CD4-positive, alpha-beta T cell treated with Interleukin-10 for 1 hour (primary cell): ENCODE measurements at regions not wholly inside any gene's neighbourhood (a gene's known extent, or its start where the extent isn't known, plus 50 kb on each side); places are given as distances from the start of the nearest gene placed in this dataset.
"Not testable (repeated sequence)": the region's sequence is repeated elsewhere in the genome, so short reads cannot be mapped to it uniquely, and the experiment has no call there.

Experiments used
- DNase-seq: peaks from one replicate; pipeline ENCODE4 v3.0.0-alpha.2; 2020

DNA sequence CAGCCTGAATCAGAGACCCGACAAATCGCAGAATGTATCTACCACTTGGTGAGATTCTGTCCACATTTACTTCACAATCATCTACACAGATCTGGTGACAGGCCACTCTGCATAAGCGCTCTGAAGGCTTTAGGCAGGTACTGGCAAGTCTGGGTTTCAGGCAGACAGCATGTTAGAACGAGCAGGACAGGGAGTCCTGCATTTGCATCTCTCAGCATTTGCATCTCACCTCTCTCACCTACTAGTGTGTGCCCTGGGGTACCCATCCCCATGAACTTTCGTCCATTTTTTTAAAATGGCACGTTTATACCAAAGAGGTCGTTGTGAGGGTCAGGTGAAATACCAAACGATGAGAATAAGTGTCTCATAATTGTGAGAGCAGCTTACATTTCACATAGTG, 108.2 kb downstream of the SPATA31A1 start:
- not testable (repeated sequence) for DNase-seq

DNA sequence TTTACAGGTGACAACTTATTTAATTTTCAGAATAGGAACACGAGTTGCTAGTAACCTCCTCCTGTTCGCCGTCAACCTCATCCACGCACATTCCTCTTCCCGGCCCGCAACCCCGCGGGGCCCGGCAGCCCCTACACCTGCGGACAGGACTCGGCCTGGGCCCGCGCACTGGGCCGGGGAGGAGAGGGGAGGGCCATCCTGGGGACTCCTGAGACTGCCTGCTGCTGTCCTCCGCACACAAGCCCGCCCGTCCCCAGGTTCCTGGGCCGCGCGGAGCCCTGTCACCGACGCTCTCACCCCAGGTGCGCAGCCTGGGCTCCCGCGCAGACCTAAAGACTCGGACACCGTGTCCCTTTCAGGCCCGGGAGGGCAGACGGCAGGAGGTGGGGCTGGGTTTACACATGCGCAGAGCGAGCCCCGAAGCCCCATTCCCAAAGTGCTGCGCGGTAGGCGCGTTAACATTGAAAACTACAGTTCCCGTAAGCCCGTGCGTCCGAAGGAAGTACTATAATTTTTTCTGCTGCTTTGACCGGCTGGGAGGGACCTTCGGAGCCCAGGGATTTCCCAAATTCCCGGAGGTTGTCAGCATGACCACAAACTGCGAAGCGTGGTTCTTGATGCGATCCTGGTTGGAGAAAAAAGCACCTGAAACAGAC, 108.8 kb downstream of the SPATA31A1 start:
- DNase-seq, result peak; percentile 85

DNA sequence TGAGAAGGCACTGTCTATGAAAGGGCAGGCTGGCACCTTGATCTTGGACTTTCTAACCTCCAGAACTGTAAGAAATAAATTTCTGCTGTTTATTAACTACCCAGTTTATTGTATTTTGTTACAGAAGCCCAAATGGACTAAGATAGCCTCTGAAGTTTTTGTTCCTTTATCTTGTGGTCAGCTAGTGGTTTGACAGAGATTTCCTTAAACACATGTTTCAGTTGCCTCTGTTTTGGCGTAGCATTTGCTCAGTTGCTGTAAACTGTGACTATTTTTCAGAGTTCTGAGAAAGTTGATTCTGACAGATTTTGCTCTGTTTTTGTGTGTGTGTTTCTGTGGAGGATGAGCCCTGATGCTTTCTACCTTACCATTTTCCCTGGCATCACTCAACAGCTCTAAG, 119.0 kb downstream of the SPATA31A1 start:
- not testable (repeated sequence) for DNase-seq

DNA sequence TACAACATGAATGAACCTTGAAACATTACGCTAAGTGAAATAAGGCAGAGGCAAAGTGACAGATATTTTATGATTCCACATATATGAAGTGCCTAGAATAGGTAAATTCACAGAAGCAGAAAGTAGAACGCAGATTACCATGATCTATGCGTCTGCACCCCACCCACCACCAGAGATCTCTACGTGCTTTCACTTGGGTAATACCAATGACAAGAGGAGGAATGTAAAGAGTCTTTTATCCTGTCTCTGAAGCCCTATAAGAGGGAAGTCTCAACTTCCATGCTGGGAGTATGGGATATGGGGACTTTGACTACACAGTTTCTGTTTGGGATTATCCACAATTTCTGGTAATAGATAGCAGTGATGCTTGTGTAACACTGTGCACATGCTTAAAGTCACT, 127.6 kb downstream of the SPATA31A1 start:
- DNase-seq, result not testable (repeated sequence)

DNA sequence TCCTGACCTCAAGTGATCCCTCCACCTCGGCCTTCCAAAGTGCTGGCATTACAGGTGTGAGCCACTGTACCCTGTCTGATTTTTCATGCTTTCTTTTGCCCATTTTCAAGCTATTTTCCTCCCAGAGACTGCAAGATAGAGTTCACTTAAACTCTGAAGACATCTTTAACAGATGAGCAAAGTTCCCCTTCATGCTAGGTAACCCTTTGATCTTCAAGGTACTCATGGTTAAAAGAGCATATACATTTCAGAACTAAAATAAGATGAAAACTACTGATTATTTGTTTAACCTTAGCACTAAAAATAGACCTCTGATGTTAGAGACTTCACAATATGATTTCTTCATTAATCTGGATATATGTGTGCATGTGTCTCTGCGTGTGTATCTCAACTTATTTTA, 128.4 kb downstream of the SPATA31A1 start:
- DNase-seq, result not testable (repeated sequence)

DNA sequence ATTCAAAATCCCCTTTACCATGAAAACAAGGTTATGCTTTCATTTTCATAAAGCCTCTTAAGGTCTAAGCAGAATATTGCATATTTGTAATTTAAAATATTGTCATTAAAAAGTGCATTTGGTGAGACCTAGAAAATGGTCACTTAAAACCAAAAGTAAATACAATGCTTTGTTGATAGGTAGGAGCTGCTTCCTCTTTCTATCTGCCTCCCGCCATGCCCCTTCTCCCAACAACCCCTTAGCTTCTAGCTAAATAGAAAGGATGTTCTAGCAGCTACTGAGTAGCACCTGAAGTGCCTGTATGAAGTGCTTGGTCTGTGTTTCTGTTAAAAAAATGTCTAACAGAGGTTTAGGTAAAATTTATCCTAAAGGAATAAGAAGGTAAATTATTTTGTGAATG, 128.8 kb downstream of the SPATA31A1 start:
- not testable (repeated sequence) for DNase-seq

DNA sequence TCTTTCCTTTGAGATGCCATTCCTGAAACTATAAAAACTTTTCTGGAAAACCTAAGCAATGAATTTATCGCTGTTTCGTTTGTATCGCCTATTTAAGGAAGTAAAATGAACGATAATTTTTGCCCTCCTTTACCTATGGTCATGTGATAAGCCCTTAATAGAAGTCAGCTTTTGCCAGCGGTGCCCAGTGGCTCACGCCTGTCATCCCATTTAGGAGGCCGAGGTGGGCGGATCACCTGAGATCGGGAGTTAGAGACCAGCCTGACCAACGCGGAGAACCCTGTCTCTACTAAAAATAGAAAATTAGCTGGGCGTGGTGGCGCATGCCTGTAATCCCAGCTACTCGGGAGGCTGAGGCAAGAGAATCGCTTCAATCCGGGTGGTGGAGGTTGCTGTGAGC, 132.0 kb downstream of the SPATA31A1 start:
- DNase-seq, result not testable (repeated sequence)

DNA sequence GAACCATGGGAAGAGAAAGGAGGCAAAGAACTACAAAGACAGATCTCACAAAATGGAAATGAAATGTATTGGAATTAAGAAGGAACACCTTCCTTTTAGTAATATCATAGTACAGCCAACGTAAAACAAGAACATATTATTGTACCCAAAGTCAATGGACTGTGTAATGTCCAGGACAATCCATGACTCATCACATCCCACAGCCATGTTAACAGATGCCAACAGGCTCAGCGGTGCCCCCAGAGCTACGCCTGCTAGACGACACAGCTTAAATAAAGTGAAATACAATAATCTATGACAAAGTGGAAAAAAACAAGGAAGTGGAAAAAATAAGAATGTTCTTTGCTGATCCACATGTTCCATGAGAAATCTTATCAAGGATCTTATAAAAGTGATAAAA, 140.8 kb downstream of the SPATA31A1 start:
- not testable (repeated sequence) for DNase-seq

DNA sequence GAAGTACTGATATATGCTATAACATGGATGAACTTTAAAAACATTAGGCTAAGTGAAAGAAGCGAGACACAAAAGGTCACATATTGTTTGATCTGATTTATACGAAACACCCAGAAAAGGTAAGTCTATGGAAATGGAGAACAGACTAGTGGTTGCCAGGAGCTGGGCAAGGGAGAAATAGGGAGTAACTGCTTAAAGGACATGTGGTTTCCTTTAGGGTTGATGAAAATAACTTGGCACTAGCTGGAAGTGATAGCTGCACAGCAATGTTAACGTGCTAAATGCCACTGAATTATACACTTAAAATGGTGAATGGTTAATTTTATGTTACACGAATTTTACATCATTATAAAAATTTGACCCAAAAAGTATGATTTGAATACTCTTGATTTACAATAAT, 147.7 kb downstream of the SPATA31A1 start:
- DNase-seq, result not testable (repeated sequence)

DNA sequence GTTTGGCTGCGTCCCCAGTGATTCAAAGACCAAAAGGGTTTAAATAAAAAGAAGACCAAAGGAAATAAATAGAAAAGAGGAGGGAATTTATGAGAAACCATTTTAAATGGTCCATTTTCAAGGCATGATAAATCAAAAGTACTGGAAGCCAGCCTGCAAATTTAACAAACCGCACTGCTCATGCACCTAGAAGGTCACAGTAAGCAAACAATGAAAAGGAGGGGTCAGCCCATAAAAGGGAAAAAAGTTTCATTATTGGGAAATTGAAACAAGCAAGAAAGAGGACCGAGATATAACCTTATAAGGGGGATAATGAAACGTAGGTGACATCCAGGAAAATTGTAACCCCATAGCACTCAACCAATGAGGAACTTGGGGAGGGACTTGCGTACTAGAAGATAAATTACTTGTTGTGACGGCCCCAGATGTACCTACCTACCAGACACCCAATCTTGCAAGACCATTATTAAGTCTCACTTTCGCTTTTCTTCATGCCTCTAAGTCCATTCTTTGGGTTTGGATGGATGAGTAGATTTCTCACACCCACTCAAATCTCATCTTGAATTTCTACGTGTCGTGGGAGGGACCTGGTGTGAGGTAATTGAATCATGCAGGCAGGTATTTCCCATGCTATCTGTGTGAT, 172.0 kb downstream of the SPATA31A1 start:
- not testable (repeated sequence) for DNase-seq

DNA sequence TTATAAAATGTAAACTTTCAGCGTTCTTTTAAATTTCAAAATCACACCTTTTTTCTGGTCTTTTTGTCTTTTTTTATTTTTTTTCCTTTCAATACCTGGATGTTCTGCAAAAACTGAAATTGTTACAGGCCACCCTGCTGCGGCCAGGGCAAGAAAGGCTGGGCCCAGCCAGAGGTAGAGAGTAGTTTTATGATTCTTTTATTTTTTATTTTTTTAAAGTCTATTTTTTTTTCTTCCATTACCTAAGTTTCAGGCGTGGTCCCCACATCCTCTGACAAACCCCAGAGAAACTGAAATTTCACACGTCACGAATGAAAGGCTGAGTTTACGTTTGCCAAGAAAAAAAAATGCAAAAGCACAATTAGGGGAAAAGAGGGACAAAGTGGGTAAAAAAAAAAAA, 177.1 kb downstream of the SPATA31A1 start:
- not testable (repeated sequence) for DNase-seq

DNA sequence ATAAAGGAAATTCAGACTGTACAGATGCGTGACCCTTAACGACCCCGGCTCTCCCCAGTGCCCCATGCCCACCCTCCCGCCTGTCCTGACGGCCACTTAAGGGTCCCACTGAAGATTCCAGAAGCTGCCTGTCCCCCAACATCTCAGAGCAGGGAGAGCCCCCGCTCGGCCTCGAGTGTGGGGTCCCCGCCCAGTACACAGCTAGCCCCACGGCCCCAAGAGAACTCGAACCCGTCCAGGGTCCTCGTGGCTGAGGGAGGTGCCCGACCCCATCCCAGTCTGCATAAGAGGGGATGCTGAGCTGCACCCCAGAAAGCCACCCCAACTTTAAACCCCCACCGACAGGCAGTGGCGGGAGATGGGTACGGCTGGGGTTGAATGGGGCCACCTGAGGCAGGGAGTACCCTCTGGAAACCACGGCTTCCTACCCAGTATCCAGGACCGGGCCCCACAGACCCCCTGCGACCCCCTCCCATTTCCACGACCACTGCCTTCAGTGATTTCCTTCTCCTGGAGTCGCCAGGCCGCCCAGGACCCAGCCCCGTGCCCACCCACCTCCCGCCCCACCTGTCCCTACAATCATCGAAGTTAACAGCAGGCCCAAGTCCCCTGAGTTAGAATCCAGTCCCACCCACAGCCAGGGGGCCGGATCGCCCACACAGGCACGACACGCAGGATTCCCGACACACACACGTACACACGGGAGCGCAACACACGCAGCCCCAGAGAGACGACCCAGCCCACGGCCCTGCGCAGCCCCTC, 177.7 kb downstream of the SPATA31A1 start:
- DNase-seq, result not testable (repeated sequence)

DNA sequence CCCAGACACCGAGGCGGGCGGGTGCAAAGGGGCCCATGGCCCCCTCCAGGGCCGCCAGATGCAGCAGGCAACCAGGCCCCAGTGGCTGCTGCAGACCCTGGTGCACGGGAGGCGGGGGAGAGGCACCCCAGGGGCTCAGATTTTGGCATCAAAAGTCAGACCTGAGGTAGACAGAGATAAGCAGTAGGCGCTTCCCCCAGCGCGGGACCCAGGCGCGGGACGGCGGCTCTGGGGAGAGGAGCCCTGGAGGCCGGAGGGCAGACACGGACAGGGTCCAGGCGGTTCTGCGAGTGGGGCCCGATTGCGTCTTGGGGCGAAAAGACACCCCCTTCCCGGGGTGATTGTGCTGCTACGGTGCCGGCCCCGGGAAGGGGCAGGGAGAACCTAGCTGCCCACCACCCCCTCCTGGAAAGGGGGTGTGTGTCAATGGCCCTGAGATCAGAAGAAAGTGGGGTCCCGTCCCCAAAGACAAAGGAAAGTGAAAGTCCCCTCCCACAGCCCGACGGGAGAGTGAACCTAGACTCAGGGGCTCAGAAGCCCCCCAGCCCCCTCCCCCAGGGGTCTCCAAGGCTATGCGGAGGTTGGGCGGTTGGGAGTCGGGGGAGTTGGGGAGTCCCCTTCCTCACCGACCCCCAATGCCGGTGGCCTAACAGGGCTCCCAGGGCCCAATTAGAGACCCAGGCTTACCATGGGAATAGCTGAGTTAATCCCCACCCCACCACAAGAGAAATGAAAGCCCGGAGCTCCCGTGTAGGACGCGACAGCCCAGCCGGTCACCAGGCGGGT, 178.5 kb downstream of the SPATA31A1 start:
- DNase-seq, result not testable (repeated sequence)

DNA sequence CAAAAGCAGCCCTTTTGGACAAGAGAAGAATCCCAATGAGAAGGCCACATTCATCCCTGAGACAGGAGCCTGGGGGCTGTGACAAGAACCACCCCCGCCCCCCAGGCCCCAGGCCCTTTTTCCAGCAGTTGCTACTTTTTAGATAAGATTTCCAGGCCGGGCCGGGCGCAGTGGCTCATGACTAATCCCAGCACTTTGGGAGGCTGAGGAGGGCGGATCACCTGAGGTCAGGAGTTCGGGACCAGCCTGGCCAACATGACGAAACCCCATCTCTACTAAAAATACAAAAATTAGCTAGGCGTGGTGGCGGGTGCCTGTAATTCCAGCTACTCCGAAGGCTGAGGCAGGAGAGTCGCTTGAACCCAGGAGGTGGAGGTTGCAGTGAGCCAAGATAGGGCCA, 179.4 kb downstream of the SPATA31A1 start:
- not testable (repeated sequence) for DNase-seq

DNA sequence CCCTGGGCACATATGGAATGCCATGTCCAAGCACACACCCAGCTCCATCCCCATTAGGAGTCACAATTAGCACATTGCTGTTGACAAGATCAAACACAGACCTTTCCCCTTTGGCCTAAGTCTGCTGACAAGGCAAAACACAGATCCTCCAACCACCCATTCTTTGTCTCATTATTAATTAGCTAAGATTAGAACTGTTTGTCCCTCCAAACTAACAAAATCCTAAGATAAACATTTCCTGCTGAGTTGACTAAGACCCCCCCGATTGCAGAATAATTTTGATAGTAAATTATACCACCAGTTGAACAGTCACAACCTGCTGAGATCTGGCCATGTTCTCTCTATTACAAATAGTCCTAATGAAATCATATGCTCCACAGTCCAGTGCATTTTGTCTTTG, 186.7 kb downstream of the SPATA31A1 start:
- not testable (repeated sequence) for DNase-seq

DNA sequence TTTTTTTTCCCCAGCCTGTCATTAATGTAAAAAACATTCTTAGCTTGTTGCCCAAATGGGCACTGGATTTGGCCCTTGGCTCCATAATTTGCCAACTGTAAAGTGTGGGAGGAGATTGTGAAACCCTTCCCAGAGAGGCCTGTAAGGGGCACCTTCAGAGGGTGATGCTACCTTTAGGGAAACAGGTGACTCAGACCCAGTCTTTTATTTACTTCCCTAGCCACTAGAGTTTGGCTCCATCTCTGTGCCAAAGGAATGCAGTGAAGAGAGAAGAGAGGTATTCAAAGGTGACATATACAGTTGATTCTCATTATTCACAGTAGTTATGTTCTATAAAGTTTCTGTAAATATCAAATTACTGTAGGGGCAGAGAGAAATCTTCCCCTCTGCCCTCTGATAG, 189.6 kb downstream of the SPATA31A1 start:
- not testable (repeated sequence) for DNase-seq

DNA sequence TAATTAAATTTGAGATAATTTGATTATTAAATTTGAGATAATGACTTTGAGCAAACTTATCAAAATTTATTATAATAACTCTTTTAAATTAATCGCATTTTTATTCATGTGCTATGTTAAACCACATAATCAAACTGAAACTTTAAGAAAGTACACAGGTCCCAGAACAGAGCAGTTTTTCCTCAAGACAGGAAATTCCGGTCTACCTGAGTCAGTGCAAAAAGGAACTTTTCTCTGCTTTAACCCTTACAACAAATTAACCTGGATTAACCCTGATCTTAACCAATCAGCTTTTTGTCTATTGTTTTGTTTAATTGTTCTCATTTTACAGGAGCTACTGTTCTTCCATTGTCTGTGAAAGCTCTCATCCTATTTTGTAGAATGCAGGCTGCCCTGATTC, 195.1 kb downstream of the SPATA31A1 start:
- DNase-seq, result not testable (repeated sequence)

DNA sequence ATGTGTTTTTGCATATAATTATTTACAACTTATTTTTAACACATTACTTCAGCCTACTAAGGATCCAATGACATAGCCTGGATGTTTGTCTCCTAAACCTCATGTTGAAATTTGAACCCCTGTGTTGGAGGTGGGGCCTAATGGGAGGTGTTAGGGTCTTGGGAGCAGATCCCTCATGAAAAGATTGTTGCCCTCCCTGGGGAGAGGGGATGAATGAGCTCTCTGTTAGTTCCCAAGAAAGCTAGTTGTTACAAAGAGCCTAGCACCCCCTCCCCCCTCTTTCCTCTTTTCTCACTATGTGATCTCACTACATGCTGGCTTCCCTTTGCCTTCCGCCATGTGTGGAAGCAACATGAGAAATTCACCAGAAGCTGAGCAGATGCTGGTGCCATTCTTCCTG, 196.1 kb downstream of the SPATA31A1 start:
- DNase-seq, result not testable (repeated sequence)

DNA sequence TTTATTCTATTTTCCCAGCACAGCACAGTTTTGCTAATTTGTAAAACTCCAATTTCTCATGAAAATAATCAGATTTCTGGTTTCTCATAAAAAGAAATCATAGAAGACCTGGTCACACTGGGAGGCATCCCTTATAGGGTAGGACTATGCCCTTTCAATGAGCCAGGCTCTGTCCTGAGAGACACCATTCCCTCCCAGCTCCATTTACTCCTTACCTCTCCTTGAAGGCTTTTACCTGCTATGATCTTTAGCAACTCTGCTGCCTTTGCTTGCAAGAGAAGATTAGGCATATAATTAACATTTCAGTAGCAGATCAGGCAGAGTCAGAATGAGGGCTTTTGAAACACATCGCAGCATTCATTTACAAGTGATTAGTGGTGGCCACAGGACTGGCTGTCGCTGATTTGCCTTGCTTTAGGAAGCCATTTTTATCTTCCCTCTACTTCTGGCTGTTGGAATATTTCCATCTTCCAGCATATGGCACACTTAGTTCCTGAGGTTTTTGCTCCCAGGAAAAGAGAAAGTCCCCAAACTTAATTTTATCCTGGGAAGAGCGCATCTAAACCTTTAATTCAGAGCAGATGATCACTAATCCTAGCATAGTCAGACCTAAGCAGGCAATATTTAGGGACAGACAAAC, 196.9 kb downstream of the SPATA31A1 start:
- DNase-seq, result not testable (repeated sequence)

DNA sequence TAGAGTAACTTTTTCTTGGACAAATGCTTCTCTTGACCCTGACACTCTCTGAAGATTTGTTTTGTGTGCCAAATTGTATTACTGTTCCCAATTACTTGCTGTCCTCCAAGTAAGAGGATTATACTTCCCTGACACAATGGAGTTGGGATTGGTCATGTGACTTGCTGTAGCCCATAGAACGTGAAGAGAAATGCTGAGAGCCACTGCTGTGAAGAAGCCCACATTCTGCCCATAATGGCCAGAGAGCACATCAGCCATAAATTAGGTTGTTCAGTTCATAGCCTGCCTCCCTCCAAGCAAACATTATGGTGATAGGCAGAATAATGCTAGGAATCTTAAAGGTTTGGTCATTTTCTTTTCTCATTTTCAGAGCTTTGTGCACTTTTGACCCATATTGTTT, 198.9 kb downstream of the SPATA31A1 start:
- DNase-seq, result not testable (repeated sequence)

DNA sequence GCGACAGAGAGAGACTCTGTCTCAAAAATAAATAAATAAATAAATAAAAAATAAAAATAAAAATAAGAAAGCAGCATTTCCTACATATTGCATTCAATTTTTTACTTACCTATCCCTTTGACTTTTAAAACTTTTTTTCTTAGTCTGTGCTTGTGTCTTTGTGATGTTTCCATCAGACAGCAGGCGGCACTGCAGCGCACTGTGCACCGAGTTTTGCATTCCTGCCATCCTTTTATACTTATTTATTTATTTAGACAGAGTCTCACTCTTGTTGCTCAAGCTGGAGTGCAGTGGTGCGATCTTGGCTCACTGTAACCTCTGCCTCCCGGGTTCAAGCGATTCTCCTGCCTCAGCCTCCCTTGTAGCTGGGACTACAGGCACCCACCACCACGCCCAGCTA, 203.9 kb downstream of the SPATA31A1 start:
- DNase-seq, result peak; percentile 42

DNA sequence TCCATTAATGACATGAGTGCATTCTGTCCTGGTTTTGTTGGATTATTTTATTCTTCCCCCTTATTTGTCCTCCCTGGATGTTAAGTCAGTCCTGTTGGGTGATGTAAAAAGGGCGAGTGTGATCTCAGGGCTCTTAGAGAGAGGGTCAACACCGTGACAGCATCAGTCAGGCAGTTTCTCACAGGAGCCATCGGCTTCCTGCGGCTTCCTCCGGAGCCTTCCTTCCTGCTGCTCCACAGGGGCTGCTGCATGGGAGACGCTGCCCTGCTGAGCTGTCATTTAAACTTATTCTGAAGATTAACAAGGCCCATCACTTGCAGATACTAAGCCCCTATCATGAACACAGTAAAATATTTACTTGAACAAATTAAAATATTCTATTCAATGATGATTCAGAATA, 211.3 kb downstream of the SPATA31A1 start:
- not testable (repeated sequence) for DNase-seq
